ENCODE measurements at regions not wholly inside any gene's neighbourhood (a gene's known extent, or its start where the extent isn't known, plus 50 kb on each side); places are given as distances from the start of the nearest gene placed in this dataset.
A peak's percentile ranks its signal among the peaks of the same experiment; 100 is the strongest.
"Not testable (repeated sequence)": the region's sequence is repeated elsewhere in the genome, so short reads cannot be mapped to it uniquely, and the experiment has no call there.

DNA sequence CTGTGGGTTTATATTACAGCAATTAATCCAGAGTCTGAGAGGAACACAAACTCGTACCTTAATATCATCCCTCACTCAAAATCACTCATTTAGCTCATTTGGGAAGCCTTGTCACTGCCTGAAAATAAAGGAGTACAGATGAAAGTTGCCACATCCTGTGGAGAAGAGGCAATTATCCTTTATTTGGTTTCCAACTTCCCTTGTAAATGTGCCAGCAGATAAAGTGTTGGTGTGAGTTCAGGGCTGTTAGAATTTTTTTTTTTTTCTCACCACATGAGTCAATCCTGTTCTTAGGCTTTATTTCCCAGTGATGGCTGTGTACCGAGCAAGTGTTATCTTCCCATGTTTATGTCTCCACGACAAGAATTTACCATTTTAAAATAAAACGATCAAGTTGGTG, 99.0 kb upstream of the SMIM30 start:
- no peak for DNase-seq (ENCODE audit: low read depth)

DNA sequence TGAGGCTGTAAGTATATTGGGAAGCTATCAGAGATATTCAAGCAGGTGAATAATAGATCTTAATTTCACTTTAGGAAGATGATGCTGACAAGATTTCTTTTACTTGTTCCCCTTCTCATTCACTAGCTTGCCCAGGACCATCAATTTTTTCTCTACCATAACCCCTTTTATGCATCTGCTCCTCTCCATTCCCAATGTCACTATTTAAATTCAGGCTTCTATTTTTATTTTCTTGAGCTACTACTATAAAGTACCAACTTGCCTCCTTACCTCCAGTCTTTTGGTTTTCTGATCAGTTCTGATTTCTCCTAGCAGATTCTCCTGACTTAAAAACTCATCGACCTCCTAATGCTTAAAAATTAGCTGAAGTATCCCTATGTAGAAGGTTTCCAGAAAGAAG, 97.7 kb upstream of the SMIM30 start:
- no peak for DNase-seq (ENCODE audit: low read depth)

DNA sequence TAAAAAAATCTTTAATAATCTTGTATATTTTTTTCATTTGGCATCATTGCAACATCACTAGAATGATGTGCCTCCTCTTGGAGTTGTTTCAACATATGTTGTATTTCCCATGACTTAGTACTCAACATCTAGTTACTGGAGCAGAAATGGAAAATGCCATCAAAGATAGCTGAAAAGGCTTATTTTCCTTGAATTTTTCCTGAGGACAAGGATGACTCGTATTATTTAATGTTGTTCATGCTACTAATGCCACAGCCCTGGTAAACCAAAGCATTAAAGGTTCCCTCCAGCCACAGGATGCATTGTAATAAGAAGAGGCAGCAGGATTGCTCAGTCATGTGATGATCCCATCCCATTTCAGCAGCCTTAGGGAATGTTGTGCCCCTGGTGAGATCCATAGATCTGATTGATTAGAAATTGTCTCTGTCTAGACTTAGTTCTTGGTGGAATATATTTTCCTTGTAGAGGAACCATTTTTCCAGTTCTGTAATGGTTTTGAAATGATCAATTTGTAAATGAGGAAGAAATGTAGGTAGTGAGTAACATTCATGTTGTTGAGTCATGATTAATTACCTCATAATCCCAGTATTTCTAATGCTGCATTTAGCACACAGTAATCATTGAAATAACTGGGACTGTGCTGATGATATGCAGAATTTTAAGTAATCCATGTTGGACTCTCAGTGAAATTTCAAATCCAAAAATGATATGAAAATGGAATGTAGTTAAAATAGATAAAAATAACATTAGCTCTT, 91.3 kb upstream of the SMIM30 start:
- DNase-seq (ENCODE audit: low read depth), result peak; percentile 34

DNA sequence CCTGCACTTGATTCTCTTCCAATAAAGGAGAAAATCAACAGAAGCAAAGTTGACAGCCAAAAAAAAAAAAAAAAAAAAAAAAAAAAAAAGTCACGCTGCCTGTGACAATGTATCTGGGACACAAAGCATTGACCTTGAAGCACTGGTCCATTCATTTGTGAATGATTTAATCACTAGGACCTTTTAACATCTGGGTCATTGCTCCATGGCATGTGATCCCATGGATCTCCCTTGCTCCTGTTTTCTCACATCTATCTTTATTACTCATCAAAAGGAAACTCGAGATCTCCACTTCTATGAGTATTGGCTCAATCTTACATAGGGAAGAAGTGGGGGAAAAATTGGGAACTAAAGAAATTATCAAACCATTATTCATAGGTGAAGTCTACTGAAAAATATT, 89.6 kb upstream of the SMIM30 start:
- no peak for DNase-seq (ENCODE audit: low read depth)

DNA sequence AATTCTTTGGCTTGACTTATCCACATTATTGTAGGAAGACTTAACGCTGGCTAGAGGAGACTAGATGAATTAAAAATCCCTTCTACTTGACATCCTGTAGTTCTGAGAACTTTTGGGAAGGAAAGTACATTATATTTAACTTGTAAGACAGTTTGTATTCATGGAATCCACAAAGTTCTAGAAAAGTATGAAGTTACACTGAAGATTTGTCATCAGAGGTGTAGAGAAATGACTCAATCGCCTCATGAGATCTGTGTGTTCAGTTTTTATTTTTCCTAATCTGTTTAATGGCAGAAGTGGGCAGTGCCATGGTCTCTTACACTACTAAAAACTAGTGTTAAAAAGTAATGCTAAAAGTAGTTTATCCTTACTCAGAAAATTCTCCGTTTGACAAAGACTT, 89.1 kb upstream of the SMIM30 start:
- DNase-seq (ENCODE audit: low read depth), result no peak

DNA sequence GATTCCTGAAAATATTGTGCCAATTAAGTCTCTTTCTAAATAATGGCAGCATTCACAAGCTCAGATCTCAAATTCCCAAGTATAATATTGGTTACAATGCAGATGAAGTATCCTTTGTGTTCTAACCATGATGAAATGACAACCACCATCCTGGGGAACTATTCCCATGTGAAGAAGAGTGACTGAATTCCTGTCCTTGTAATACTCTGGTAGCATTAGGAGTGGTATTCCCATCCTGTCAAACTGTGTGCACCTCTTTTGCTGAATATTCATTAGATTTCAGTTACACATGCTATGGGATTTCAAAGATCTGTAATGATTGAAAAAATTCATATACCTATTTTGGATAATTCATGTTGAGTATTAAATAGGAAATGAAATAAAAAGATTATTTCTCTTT, 86.1 kb upstream of the SMIM30 start:
- no peak for DNase-seq (ENCODE audit: low read depth)

DNA sequence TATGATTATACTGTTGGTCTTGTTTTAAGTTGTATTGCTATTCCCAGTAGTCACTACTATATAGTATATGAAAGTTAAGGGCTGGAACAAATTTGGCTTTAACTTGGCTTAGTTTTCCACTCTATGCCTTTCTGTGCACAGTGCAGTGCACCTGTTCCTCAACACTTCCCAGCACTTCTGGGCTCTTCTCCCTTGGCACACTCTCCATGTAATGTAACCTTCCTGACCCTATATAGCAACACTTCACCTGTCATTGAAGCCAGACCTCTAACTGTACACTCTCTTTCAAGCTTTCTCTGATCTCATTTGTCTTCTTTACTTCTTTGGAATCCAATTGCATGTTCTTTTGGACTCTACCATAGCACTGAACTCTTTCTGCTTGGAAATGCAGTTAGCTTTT, 83.9 kb upstream of the SMIM30 start:
- DNase-seq (ENCODE audit: low read depth), result no peak

DNA sequence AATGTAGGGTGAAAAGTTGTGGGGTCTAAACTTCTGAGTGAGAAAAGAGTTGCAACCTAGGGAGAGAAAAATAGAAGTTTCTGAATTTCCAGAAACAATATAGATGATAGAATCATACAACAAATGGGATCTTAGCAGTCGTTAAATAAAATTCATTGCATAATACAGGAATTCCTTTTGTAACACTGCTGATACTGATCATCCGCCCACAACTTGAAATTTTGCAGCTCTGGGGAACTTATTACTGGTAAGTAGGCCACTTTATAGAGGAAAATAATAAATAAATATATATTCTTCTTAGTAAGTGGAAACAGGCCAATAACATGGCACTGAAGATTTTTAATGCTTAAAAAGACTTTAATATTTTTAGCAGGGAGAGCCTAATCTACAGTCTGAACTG, 81.9 kb upstream of the SMIM30 start:
- no peak for DNase-seq (ENCODE audit: low read depth)

DNA sequence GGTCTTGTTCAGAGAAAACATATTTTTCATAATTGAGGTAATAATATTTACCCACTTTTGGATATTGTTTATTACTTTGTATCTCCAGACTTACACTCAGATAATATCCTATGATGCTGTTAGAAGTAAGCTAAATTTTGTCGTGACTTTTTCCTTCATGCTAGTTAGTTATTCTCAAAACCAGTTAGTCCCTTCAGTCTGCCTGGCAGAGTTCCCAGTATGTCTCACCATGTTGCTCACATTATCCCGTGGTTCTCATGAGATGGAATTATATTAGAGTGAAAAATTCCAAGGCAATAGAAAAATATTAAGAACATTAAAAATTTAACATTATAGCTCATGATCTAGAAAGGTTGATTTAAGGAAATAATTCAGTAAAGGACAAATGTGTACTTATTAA, 81.5 kb upstream of the SMIM30 start:
- peak; percentile 27 for DNase-seq (ENCODE audit: low read depth)

DNA sequence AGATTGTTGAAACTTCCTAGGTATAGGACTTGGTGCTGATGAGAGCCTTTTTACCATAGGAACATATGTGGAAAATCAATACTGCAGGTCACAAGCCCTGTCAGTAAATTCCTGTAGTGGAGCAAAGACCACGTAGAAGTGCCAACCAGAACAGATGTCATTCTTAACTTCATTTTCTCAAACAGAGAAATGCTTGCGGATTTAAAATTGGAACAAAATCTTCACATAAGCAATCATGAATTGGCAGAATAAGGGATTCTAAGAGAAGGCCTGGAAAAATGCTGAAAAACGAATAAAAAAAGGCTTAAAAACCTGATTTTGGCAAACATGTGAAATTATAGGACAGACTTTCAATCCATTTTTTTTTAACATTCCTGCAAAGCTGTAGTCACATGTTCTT, 80.8 kb upstream of the SMIM30 start:
- DNase-seq (ENCODE audit: low read depth), result peak; percentile 24

DNA sequence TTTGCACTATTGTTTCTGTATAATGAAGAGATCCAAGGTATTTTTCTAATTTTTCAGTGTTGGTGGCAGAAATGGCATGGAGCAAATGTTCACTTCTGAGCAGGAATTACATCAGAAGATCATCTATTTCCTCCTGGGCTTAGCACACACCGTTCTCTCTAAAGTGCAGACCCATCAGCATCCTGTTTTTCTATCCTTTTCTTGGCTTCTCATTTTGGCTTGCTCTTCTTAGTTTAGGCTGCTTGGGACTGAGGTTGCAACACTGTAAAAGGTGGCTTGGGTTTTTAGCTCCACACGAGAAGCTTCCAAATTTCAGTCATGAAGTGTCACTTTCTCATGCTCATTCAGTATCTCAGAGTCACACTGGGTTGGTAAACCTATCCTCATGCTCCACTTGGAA, 79.9 kb upstream of the SMIM30 start:
- DNase-seq (ENCODE audit: low read depth), result peak; percentile 75

DNA sequence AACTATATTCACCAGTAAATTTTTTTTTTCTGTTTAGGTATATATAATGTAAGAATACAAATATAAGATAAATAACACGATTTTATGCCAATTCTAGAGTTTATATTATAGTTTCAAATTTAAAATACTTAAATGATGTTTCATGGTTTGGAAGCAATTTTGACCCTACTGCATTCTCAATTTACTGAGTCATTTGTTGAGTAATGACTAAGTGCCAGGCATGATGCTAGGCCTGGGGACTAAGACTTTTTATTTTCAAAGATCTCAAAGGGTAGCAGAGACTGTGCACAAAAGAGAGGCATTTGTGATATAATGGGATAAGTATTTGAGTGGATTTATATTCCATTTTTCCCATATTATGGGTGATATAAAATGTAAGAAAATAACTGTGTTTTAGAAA, 78.9 kb upstream of the SMIM30 start:
- DNase-seq (ENCODE audit: low read depth), result peak; percentile 71

DNA sequence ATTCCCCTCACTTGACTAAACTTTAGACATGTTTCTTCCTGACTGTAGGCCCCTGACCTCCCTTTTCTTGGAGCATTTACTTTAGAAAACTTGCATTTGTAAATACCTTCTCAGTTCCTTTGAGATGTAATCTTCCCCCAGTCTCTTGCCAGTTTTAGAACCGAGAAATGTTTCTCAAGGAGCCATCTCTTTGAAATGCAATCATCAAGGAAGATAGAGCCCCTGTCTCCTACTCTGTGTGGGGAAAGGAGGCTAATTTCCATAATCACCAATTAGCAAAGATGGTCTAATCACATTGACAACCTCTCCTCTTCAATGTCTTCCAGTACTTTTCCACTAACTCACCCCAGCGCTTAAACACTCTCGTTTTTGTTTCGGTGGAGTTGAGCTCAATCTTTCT, 70.0 kb upstream of the SMIM30 start:
- no peak for DNase-seq (ENCODE audit: low read depth)

DNA sequence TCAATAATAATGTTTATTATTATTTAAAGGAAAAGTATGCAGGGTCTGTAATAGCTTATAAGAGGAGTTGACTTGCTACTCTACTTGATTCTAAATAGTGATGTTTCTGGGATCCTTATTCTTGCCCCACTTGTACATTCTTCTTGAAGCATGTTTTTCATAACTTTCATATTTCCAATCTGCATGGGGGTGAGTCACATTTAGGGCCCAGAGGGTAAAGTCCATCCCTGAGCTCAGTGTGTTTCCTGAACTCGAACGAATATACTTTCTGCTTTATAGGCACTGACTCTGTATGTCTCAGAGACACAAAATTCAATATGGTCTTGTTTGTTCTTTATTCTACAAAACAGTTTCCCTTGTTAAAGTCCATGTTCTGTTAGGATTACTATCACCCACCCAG, 61.0 kb upstream of the SMIM30 start:
- peak; percentile 42 for DNase-seq (ENCODE audit: low read depth)

DNA sequence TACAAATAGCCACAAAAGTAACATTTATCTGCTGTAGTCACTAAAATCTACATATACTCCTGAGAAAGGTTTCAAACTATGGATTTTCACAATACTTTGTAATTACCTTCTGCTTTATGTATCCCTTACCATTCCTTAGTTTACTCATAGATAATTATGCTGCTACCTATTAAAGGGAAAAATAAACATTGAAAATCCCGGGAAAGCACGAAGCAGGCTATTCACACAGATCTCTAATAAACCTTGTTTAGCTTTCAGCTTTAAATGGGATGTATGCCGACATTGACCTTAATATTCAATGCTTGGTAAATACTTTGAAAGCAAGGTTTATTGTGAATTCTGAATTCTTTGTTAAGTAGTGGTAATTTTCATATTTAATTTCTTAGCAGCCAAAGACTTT, 58.5 kb upstream of the SMIM30 start:
- DNase-seq (ENCODE audit: low read depth), result no peak

DNA sequence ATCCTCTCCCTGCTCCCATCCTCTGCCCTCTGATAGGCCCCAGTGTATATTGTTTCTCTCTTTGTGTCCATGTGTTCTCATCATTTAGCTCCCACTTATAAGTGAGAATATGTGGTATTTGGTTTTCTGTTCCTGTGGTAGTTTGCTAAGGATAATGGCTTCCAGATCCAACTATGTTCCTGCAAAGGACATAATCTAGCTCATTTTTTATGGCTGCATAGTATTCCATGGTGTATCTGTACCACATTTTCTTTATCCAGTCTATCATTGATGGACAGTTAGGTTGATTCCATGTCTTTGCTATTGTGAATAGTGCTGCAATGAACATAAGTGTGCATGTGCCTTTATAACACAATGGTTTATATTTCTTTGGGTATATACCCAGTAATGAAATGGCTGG, 57.8 kb upstream of the SMIM30 start:
- not testable (repeated sequence) for DNase-seq (ENCODE audit: low read depth)

DNA sequence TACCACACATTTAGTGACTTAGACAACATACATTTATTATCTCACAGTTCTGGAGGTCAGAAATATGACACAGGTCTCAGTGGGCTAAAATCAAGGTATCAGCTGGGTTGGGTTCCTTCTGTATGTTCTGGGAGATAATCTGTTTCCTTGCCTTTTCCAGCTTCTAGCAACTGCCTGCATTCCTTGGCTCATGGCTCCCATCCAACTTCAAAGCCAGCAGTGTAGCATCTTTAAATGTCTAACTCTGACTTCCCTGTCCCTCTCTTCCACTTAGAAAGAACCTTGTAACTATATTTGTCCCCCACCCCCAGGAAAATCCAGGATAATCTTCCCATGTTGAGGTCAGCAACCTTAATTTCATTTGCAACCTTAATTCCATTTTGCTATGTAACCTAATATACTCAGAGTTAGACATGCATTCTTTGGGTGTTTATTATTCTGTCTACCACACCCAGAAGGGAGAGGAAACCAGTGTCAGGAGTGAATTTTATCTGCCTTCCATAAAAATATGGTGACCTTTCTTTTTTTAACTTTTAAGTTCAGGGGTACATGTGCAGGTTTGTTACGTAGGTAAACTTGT, 57.3 kb upstream of the SMIM30 start:
- peak; percentile 5 for DNase-seq (ENCODE audit: low read depth)

DNA sequence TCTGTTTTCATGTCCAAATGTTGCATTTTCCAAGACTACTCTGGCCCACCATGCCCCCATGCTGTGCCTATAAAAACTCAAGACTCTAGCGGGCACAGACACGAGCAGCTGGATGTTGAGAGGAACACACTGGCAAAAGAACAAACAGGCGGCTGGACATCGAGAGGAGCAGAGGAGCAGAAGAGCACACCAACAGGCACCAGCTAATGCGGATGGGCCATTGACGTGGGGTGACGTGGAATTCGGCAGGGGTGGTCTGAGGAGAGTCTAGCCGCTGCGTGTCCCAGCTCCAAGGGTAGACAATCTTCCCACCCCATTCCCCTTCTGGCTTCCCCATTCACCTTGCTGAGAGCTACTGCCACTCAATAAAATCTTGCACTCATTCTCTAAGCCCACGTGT, 54.4 kb upstream of the SMIM30 start:
- DNase-seq (ENCODE audit: low read depth), result no peak

DNA sequence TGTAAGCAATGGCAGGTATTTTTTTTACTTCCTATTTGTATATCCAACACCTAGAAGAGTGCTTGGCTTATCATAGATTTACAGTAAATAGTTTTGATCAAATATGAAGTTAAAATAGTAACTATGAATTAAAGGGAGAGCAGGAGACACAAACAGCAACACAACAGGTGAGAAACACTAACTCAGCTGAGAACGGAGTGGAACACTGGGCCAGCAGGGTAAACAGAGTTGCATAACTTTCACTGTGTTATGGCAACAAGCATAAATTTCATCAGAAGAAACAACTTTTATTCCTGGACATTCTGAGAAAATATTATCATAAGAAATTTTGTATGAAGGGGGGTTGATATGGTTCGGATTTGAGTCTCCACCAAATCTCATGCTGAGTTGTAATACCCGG, 52.2 kb upstream of the SMIM30 start:
- DNase-seq (ENCODE audit: low read depth), result no peak

Data from fibroblast of gingiva (primary cell).